GM12872 (cell line): ENCODE measurements at regions not wholly inside any gene's neighbourhood (a gene's known extent, or its start where the extent isn't known, plus 50 kb on each side); places are given as distances from the start of the nearest gene placed in this dataset.

ENCODE experiments used
- CTCF ChIP-seq: IDR thresholded peaks from 3 replicates; pipeline ENCODE4 v1.5.1; 2011; ENCODE audit warnings: low read depth, mild to moderate bottlenecking, low read length, moderate library complexity; ENCODE audit not compliant: insufficient read depth

GRCh38 chr5:156197042-156197635, 129.8 kb upstream of the SGCD start:
- TF ChIP-seq CTCF = no peak

- TF ChIP-seq CTCF = no peak
These were observed 127.9 kb upstream of the SGCD start for GRCh38 chr5:156199045-156199444.

- TF ChIP-seq CTCF = no peak
These were observed 125.8 kb upstream of the SGCD start for GRCh38 chr5:156200938-156201787.

- TF ChIP-seq CTCF = no peak
These were observed 125.1 kb upstream of the SGCD start for GRCh38 chr5:156201788-156202403.

- no peak for TF ChIP-seq CTCF
These were observed 118.7 kb upstream of the SGCD start for GRCh38 chr5:156208271-156208670.

- TF ChIP-seq CTCF = no peak
These were observed 108.4 kb upstream of the SGCD start for GRCh38 chr5:156218367-156219158.

GRCh38 chr5:156219483-156220005, 107.4 kb upstream of the SGCD start:
- no peak for TF ChIP-seq CTCF
